Endodermal cell (in vitro differentiated cells): ENCODE measurements at regions not wholly inside any gene's neighbourhood (a gene's known extent, or its start where the extent isn't known, plus 50 kb on each side); places are given as distances from the start of the nearest gene placed in this dataset.
A peak's percentile ranks its signal among the peaks of the same experiment; 100 is the strongest.

Experiments used
- DNase-seq: peaks from one replicate; pipeline ENCODE4 v3.0.0-alpha.2; 2017
- H3K27ac ChIP-seq: 2 replicates; pipeline ENCODE4 v1.5.1; 2013; ENCODE audit warnings: mild to moderate bottlenecking, low read depth, low read length, moderate library complexity
- H3K27me3 ChIP-seq: 2 replicates; pipeline ENCODE4 v1.6.1; 2013; ENCODE audit warnings: mild to moderate bottlenecking, low read length, moderate library complexity; ENCODE audit not compliant: insufficient read depth, control insufficient read depth, poor library complexity, severe bottlenecking
- H3K36me3 ChIP-seq: 2 replicates; pipeline ENCODE4 v1.7.0; 2013; ENCODE audit warnings: mild to moderate bottlenecking, low read length, moderate library complexity; ENCODE audit not compliant: control insufficient read depth, insufficient read depth
- H3K4me1 ChIP-seq: one replicate; pipeline ENCODE4 v1.7.0; 2013; ENCODE audit warnings: low read length; ENCODE audit not compliant: control insufficient read depth, insufficient read depth
- H3K4me3 ChIP-seq: 2 replicates; pipeline ENCODE4 v1.5.1; 2013; ENCODE audit warnings: mild to moderate bottlenecking, low read length, moderate library complexity
- H3K9ac ChIP-seq: 2 replicates; pipeline ENCODE4 v1.6.1; 2013; ENCODE audit warnings: mild to moderate bottlenecking, low read length, moderate library complexity; ENCODE audit not compliant: poor library complexity, severe bottlenecking; ENCODE audit errors: extremely low read depth
- H3K9me3 ChIP-seq: 2 replicates; pipeline ENCODE4 v1.6.1; 2013; ENCODE audit warnings: mild to moderate bottlenecking, low read length, moderate library complexity; ENCODE audit not compliant: control insufficient read depth
- H3K27ac Mint-ChIP-seq: 2 replicates; pipeline ENCODE4 v1.8.0; 2020; ENCODE audit warnings: mixed read lengths
- H3K27me3 Mint-ChIP-seq: 2 replicates; pipeline ENCODE4 v1.8.0; 2021; ENCODE audit warnings: mild to moderate bottlenecking, mixed read lengths; ENCODE audit not compliant: insufficient read depth
- H3K36me3 Mint-ChIP-seq: 2 replicates; pipeline ENCODE4 v1.8.0; 2020; ENCODE audit warnings: low read depth, mixed read lengths
- H3K4me1 Mint-ChIP-seq: 2 replicates; pipeline ENCODE4 v1.8.0; 2020; ENCODE audit warnings: mixed read lengths
- H3K4me3 Mint-ChIP-seq: 2 replicates; pipeline ENCODE4 v1.8.0; 2020; ENCODE audit warnings: mild to moderate bottlenecking, moderate library complexity, mixed read lengths
- H3K9me3 Mint-ChIP-seq: 2 replicates; pipeline ENCODE4 v1.8.0; 2020; ENCODE audit warnings: mild to moderate bottlenecking, mixed read lengths
- WGBS, 2 experiments: methylation state at CpG; one replicate each; pipeline versions ENCODE4 v1.1.5 to v1.1.7; 2013; ENCODE audit warnings: missing lambda C conversion rate in 2 of 2, mixed read lengths in 1 of 2; ENCODE audit not compliant: insufficient coverage in 1 of 2, insufficient read length in 1 of 2; 5-methylcytosine and 5-hydroxymethylcytosine counted together
- TF ChIP-seq, protein P1 (sequence below): fragments of 200-600 bp; sonication (generic); conservative IDR thresholded peaks from 2 replicates; pipeline ENCODE4 v1.5.0; 2021; ENCODE audit warnings: antibody characterized with exemption, mild to moderate bottlenecking

DNA sequence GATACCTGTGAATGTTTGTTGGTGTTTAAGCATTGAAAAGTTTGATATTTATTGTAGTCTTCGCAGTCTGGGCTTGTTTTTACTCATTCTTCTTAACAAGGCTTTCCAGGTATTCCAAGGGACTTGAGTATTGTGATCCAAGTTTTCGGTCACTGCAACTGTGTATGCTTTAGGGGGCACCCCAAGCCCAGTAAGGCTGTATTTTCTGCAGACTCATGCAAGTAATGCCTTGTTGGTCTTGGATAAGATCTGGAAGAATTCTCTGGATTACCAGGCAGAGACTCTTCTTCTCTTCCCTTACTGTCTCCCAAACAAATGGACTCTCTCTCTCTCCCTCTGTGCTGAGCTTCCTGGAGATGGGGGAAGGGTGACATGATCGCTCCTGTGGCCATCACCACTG, 82.1 kb downstream of the RFPL4B start:
- Histone ChIP-seq H3K36me3 (no peaks in the 10 kb centered on the region), H3K27me3 (no peaks in the 10 kb centered on the region), H3K4me1 (no peaks in the 10 kb centered on the region), H3K9ac (no peak overlapping the region), H3K9me3 (no peaks in the 10 kb centered on the region), H3K4me3 (no peak overlapping the region), H3K27ac (no peak overlapping the region)
- H3K4me1 Mint-ChIP-seq: peaks cover 2% of the 10 kb centered on the region
- H3K9me3 Mint-ChIP-seq: no peaks in the 10 kb centered on the region
- H3K36me3 Mint-ChIP-seq: no peaks in the 10 kb centered on the region
- H3K27ac Mint-ChIP-seq: no peak overlapping the region
- TF ChIP-seq, protein P1, sequence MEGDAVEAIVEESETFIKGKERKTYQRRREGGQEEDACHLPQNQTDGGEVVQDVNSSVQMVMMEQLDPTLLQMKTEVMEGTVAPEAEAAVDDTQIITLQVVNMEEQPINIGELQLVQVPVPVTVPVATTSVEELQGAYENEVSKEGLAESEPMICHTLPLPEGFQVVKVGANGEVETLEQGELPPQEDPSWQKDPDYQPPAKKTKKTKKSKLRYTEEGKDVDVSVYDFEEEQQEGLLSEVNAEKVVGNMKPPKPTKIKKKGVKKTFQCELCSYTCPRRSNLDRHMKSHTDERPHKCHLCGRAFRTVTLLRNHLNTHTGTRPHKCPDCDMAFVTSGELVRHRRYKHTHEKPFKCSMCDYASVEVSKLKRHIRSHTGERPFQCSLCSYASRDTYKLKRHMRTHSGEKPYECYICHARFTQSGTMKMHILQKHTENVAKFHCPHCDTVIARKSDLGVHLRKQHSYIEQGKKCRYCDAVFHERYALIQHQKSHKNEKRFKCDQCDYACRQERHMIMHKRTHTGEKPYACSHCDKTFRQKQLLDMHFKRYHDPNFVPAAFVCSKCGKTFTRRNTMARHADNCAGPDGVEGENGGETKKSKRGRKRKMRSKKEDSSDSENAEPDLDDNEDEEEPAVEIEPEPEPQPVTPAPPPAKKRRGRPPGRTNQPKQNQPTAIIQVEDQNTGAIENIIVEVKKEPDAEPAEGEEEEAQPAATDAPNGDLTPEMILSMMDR: peak; percentile 66
- WGBS, 2 experiments: 73 to 83% methylated on average over 1 to 3 of the region's 3 CpGs
- H3K27me3 Mint-ChIP-seq: no peaks in the 10 kb centered on the region
- no peak overlapping the region for H3K4me3 Mint-ChIP-seq
- DNase-seq: peak; percentile 68

DNA sequence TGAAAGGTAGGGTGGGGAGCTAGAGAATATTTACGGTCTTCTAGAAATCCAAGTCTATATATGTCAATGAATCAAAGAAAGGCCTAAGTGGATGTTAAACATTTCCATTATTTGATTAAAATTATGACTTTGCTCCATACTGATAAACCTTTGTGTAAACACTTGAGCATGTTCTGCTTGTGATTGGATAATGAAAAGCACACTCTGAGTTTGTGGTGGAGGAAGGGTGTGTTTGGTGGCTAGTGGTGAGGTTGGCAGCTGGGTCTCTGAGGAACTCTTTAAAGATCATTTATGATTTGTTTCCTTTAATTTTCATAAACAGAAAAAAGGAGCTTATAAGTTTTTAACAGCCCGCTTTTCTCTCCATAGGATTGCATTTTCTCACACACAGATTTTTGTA, 84.7 kb downstream of the RFPL4B start:
- no peak for DNase-seq
- H3K27me3 Mint-ChIP-seq: no peaks in the 10 kb centered on the region
- H3K9me3 Mint-ChIP-seq: no peaks in the 10 kb centered on the region
- H3K27ac Mint-ChIP-seq: no peak overlapping the region
- no peak overlapping the region for H3K27ac ChIP-seq
- no peak overlapping the region for H3K4me3 ChIP-seq
- no peaks in the 10 kb centered on the region for H3K27me3 ChIP-seq
- no peaks in the 10 kb centered on the region for H3K9me3 ChIP-seq
- H3K36me3 ChIP-seq: no peaks in the 10 kb centered on the region
- TF ChIP-seq, protein P1: no peak
- no peak overlapping the region for H3K4me3 Mint-ChIP-seq
- 96% methylated on average over 2 of the region's 2 CpGs; no CpG with 5 or more reads in 1 of the 2 experiments for WGBS, 2 experiments
- H3K36me3 Mint-ChIP-seq: no peaks in the 10 kb centered on the region
- no peak overlapping the region for H3K9ac ChIP-seq
- H3K4me1 ChIP-seq: no peaks in the 10 kb centered on the region
- peaks cover 2% of the 10 kb centered on the region for H3K4me1 Mint-ChIP-seq

DNA sequence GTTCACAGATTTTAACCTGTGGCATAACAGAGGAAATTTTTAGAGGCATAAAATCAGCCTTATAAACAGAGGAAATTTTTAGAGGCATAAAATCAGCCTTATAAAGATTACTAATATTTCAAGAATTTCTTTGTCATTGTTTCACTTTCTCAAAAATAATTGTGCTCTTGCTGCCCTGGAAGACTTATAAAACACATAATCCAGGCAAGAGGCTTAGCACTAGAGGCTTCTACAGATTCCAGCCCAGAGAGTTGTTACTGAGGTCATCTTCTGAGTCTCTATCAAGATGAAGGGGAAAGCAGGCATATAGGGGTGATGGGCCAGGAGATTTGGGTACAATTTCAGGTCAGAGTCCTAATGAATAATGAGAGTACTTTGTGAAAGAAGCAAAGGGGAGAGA, 85.7 kb downstream of the RFPL4B start:
- TF ChIP-seq, protein P1: no peak
- DNase-seq: no peak
- H3K9ac ChIP-seq: no peak overlapping the region
- peaks cover 2% of the 10 kb centered on the region for H3K27me3 Mint-ChIP-seq
- H3K36me3 Mint-ChIP-seq: no peaks in the 10 kb centered on the region
- no peaks in the 10 kb centered on the region for H3K36me3 ChIP-seq
- no peaks in the 10 kb centered on the region for H3K27me3 ChIP-seq
- H3K27ac ChIP-seq: no peak overlapping the region
- H3K4me3 ChIP-seq: no peak overlapping the region
- H3K27ac Mint-ChIP-seq: no peak overlapping the region
- no peaks in the 10 kb centered on the region for H3K9me3 Mint-ChIP-seq
- no peak overlapping the region for H3K4me3 Mint-ChIP-seq
- no peaks in the 10 kb centered on the region for H3K4me1 ChIP-seq
- peaks cover 2% of the 10 kb centered on the region for H3K4me1 Mint-ChIP-seq
- H3K9me3 ChIP-seq: no peaks in the 10 kb centered on the region
